ENCODE measurements at regions not wholly inside any gene's neighbourhood (a gene's known extent, or its start where the extent isn't known, plus 50 kb on each side); places are given as distances from the start of the nearest gene placed in this dataset.

- no peak for ATAC-seq
- Histone ChIP-seq H4K20me1 (replicated peaks; ENCODE audit: control insufficient read depth, insufficient read depth, low read length) (no peaks in the 10 kb centered on the region), H3K4me3 (no peak overlapping the region), H3K4me1 (replicated peaks in 1 of 2; ENCODE audit: control insufficient read depth in 2 of 2, insufficient read depth in 2 of 2, low read length in 2 of 2) (peaks cover 0 to 3% of the 10 kb centered on the region in 2 experiments; a peak in 1 of 5 replicates), H3K36me3 (ENCODE audit: control insufficient read depth, insufficient read depth, low read length) (no peaks in the 10 kb centered on the region), H3K4me2 (ENCODE audit: insufficient read depth, low read length) (no peak overlapping the region), H3K9ac (ENCODE audit: insufficient read depth in 1 of 2, low read depth in 2 of 2, low read length in 2 of 2) (no peak overlapping the region), H3K9me3 (replicated peaks; ENCODE audit: control insufficient read depth, insufficient read depth, low read depth, low read length) (no peaks in the 10 kb centered on the region), H3K27ac (ENCODE audit: extremely low read depth, low read depth, low read length) (no peak overlapping the region), H3K27me3 (ENCODE audit: control insufficient read depth in 2 of 2, insufficient read depth in 2 of 2, low read length in 2 of 2) (peaks cover 6 to 30% of the 10 kb centered on the region in 2 experiments), H3K9me1 (ENCODE audit: control insufficient read depth, insufficient read depth, low read length) (no peaks in the 10 kb centered on the region), H2AFZ (ENCODE audit: low read depth, low read length) (no peak overlapping the region), H3K79me2 (ENCODE audit: control insufficient read depth, insufficient read depth, low read length) (no peaks in the 10 kb centered on the region)
- ChIA-PET POLR2A (no interaction called here), CTCF (ENCODE audit: low intra/inter-chr PET ratio) (no interaction called here)
- no TSS peak for BruUV-seq (replicated peaks)
- DNase-seq (ENCODE audit: extremely low read depth in 1 of 4, low spot score in 3 of 4), result no peak
- intact Hi-C loops (cut with micrococcal nuclease) (no loop called here), in situ Hi-C loops (cut with MboI) (no loop called here)
- FAIRE-seq, result no peak
- WGBS (ENCODE audit: insufficient coverage, low coverage, missing lambda C conversion rate), result 0% methylated on average over 9 of the region's 12 CpGs
- no peak for TF ChIP-seq SMC3 (conservative IDR thresholded peaks at IDR 0.05; ENCODE audit: insufficient read depth, low read depth, low read length)
- TF ChIP-seq, protein P1, sequence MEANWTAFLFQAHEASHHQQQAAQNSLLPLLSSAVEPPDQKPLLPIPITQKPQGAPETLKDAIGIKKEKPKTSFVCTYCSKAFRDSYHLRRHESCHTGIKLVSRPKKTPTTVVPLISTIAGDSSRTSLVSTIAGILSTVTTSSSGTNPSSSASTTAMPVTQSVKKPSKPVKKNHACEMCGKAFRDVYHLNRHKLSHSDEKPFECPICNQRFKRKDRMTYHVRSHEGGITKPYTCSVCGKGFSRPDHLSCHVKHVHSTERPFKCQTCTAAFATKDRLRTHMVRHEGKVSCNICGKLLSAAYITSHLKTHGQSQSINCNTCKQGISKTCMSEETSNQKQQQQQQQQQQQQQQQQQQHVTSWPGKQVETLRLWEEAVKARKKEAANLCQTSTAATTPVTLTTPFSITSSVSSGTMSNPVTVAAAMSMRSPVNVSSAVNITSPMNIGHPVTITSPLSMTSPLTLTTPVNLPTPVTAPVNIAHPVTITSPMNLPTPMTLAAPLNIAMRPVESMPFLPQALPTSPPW (CRISPR knock-in tag; IDR thresholded peaks at IDR 0.05), result no peak
- TF ChIP-seq NFATC3 (IDR thresholded peaks at IDR 0.05), result no peak
- TF ChIP-seq RBM25 (IDR thresholded peaks at IDR 0.05; ENCODE audit: low read depth, low read length, severe bottlenecking), result no peak
- TF ChIP-seq ZNF253 (CRISPR knock-in tag; conservative IDR thresholded peaks at IDR 0.05), result no peak
- TF ChIP-seq SMARCA4 (IDR thresholded peaks at IDR 0.05), result no peak
- no peak for TF ChIP-seq MAFF (IDR thresholded peaks at IDR 0.05; ENCODE audit: low read length)
- TF ChIP-seq TRIM28 (IDR thresholded peaks at IDR 0.05), result no peak
- TF ChIP-seq IRF2 (CRISPR knock-in tag; IDR thresholded peaks at IDR 0.05), result no peak
- no peak for TF ChIP-seq SMAD4 (CRISPR knock-in tag; conservative IDR thresholded peaks at IDR 0.05)
- TF ChIP-seq HDAC3 (IDR thresholded peaks at IDR 0.05; ENCODE audit: borderline replicate concordance, partially characterized antibody), result no peak
- no peak for TF ChIP-seq TCF15 (CRISPR knock-in tag; IDR thresholded peaks at IDR 0.05)
- no peak for TF ChIP-seq ZMIZ1 (IDR thresholded peaks at IDR 0.05; ENCODE audit: low read depth in 2 of 2, low read length in 2 of 2)
- TF ChIP-seq BDP1 (IDR thresholded peaks at IDR 0.05; ENCODE audit: insufficient read depth, insufficient read length), result no peak
- TF ChIP-seq, protein P2, sequence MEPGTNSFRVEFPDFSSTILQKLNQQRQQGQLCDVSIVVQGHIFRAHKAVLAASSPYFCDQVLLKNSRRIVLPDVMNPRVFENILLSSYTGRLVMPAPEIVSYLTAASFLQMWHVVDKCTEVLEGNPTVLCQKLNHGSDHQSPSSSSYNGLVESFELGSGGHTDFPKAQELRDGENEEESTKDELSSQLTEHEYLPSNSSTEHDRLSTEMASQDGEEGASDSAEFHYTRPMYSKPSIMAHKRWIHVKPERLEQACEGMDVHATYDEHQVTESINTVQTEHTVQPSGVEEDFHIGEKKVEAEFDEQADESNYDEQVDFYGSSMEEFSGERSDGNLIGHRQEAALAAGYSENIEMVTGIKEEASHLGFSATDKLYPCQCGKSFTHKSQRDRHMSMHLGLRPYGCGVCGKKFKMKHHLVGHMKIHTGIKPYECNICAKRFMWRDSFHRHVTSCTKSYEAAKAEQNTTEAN (CRISPR knock-in tag; IDR thresholded peaks at IDR 0.05), result no peak
- no peak for TF ChIP-seq PHF8 (IDR thresholded peaks at IDR 0.05; ENCODE audit: borderline replicate concordance, low read length)
Observed at GRCh38 chr22:44640618-44641155, 61.3 kb upstream of the PRR5 start.

Measured in K562 (cell line).